H1 (cell line): ENCODE measurements at regions not wholly inside any gene's neighbourhood (a gene's known extent, or its start where the extent isn't known, plus 50 kb on each side); places are given as distances from the start of the nearest gene placed in this dataset.

ENCODE experiments used
- CTCF ChIA-PET: fragments of 300-600 bp; sonication (Branson Sonifier 250); formaldehyde crosslinking; loops from one replicate; lab custom pipeline; 2021; ENCODE audit not compliant: partially characterized antibody; lab: Charles Lee
- POLR2A ChIA-PET: fragments of 300-600 bp; sonication (Branson Sonifier 250); formaldehyde crosslinking; loops from one replicate; lab custom pipeline; 2021; ENCODE audit warnings: inconsistent platforms; ENCODE audit not compliant: partially characterized antibody; lab: Charles Lee
- DNase-seq, 2 experiments: peaks; one replicate each; pipeline versions ENCODE4 v3.0.0 to v3.0.0-alpha.2; 2010 to 2022; ENCODE audit warnings: low spot score in 2 of 2, low read depth in 1 of 2, mixed read lengths in 1 of 2
- FAIRE-seq: peaks from 2 replicates; lab custom pipeline; 2011; peaks lifted over from hg19 to GRCh38; lab: Jason Lieb, UNC
- H2AFZ ChIP-seq: 2 replicates; pipeline ENCODE4 v1.8.1; 2012; ENCODE audit warnings: low read length, inconsistent platforms
- H2AK5ac ChIP-seq: 2 replicates; pipeline ENCODE4 v1.6.1; 2013; ENCODE audit warnings: low read depth, low read length
- H2BK120ac ChIP-seq: replicated peaks from 2 replicates; pipeline ENCODE3; 2013; ENCODE audit warnings: low read depth, low read length, inconsistent platforms
- H2BK12ac ChIP-seq: 2 replicates; pipeline ENCODE4 v1.6.1; 2013; ENCODE audit warnings: low read depth, low read length
- H2BK15ac ChIP-seq: 2 replicates; pipeline ENCODE4 v1.6.1; 2013; ENCODE audit warnings: low read length
- H2BK20ac ChIP-seq: 2 replicates; pipeline ENCODE4 v1.6.1; 2013; ENCODE audit warnings: low read length
- H2BK5ac ChIP-seq: 2 replicates; pipeline ENCODE4 v1.6.1; 2013; ENCODE audit warnings: low read depth, low read length
- H3K14ac ChIP-seq: 2 replicates; pipeline ENCODE4 v1.6.1; 2013; ENCODE audit warnings: inconsistent platforms; ENCODE audit not compliant: insufficient read length
- H3K18ac ChIP-seq: 2 replicates; pipeline ENCODE4 v1.6.1; 2013; ENCODE audit warnings: low read length; ENCODE audit errors: extremely low read depth
- H3K23ac ChIP-seq: 2 replicates; pipeline ENCODE4 v1.6.1; 2013; ENCODE audit warnings: inconsistent platforms; ENCODE audit not compliant: insufficient read length
- H3K23me2 ChIP-seq: 2 replicates; pipeline ENCODE4 v1.6.1; 2013; ENCODE audit warnings: low read depth, low read length
- H3K27ac ChIP-seq: 2 replicates; pipeline ENCODE4 v1.6.1; 2011; ENCODE audit warnings: low read depth, low read length, inconsistent platforms
- H3K27me3 ChIP-seq, 4 experiments: replicated peaks in 1 of 4; 1 replicate in 1 of 4; 2 replicates in 3 of 4; pipeline versions ENCODE4 v1.6.1 to v1.8.1; 2011 to 2013; ENCODE audit warnings: low read length in 3 of 4, mild to moderate bottlenecking in 3 of 4, inconsistent platforms in 2 of 4, mixed read lengths in 2 of 4, moderate library complexity in 1 of 4; ENCODE audit not compliant: control insufficient read depth in 3 of 4, insufficient read depth in 3 of 4; ENCODE audit errors: extremely low read depth in 1 of 4
- H3K36me3 ChIP-seq, 4 experiments: 2 replicates each; pipeline versions ENCODE4 v1.6.1 to v1.8.1; 2011 to 2013; ENCODE audit warnings: mild to moderate bottlenecking in 4 of 4, low read length in 3 of 4, moderate library complexity in 2 of 4, control low read depth in 1 of 4, inconsistent platforms in 1 of 4; ENCODE audit not compliant: insufficient read depth in 4 of 4, control insufficient read depth in 2 of 4
- H3K4ac ChIP-seq: replicated peaks from 2 replicates; pipeline ENCODE3; 2013; ENCODE audit warnings: low read length, low read depth, mixed read lengths, inconsistent platforms; ENCODE audit not compliant: insufficient read length
- H3K4me1 ChIP-seq, 4 experiments: replicated peaks in 1 of 4; 1 replicate in 1 of 4; 2 replicates in 3 of 4; pipeline versions ENCODE4 v1.6.1 to v1.8.1; 2011 to 2013; ENCODE audit warnings: low read length in 3 of 4, inconsistent platforms in 2 of 4, mixed read lengths in 1 of 4; ENCODE audit not compliant: insufficient read depth in 4 of 4, control insufficient read depth in 3 of 4
- H3K4me2 ChIP-seq, 2 experiments: 2 replicates each; pipeline versions ENCODE4 v1.6.1 to v1.8.1; 2011 to 2013; ENCODE audit warnings: low read depth in 2 of 2, low read length in 2 of 2, control low read depth in 1 of 2, inconsistent platforms in 1 of 2, mild to moderate bottlenecking in 1 of 2; ENCODE audit not compliant: insufficient read depth in 1 of 2
- H3K4me3 ChIP-seq, 4 experiments: fragments of 200-600, 300-600 bp in 1 of 4; sonication (generic), shearing (Covaris generic), sonication (Bioruptor Twin) in 1 of 4; 2 replicates each; pipeline versions ENCODE4 v1.5.1 to v1.8.1; 2011 to 2016; ENCODE audit warnings: low read length in 4 of 4, low read depth in 3 of 4, control low read depth in 2 of 4, inconsistent platforms in 2 of 4, mild to moderate bottlenecking in 2 of 4, mixed read lengths in 1 of 4, moderate library complexity in 1 of 4; ENCODE audit not compliant: insufficient read depth in 2 of 4; ENCODE audit errors: extremely low read depth in 1 of 4
- H3K56ac ChIP-seq: replicated peaks from 2 replicates; pipeline ENCODE3; 2013; ENCODE audit warnings: low read depth, mild to moderate bottlenecking, mixed read lengths, low read length, inconsistent platforms; ENCODE audit not compliant: insufficient read length
- H3K79me1 ChIP-seq: 2 replicates; pipeline ENCODE4 v1.6.1; 2013; ENCODE audit warnings: low read depth, low read length, control low read depth
- H3K79me2 ChIP-seq, 2 experiments: 2 replicates each; pipeline versions ENCODE4 v1.6.1 to v1.8.1; 2012 to 2013; ENCODE audit warnings: low read length in 2 of 2, mild to moderate bottlenecking in 2 of 2, inconsistent platforms in 1 of 2; ENCODE audit not compliant: insufficient read depth in 2 of 2, control insufficient read depth in 1 of 2
- H3K9ac ChIP-seq, 4 experiments: replicated peaks in 1 of 4; 1 replicate in 1 of 4; 2 replicates in 3 of 4; pipeline versions ENCODE4 v1.6.1 to v1.8.1; 2011 to 2013; ENCODE audit warnings: low read depth in 3 of 4, low read length in 3 of 4, control low read depth in 2 of 4, mild to moderate bottlenecking in 2 of 4, moderate library complexity in 2 of 4, inconsistent platforms in 1 of 4; ENCODE audit errors: extremely low read depth in 1 of 4
- H3K9me3 ChIP-seq, 2 experiments: 2 replicates each; pipeline versions ENCODE4 v1.6.1 to v1.8.1; 2012 to 2013; ENCODE audit warnings: mild to moderate bottlenecking in 2 of 2, moderate library complexity in 2 of 2, control low read depth in 1 of 2, inconsistent platforms in 1 of 2, low read depth in 1 of 2, low read length in 1 of 2, mixed read lengths in 1 of 2; ENCODE audit not compliant: insufficient read depth in 2 of 2
- H4K20me1 ChIP-seq, 2 experiments: replicated peaks in 1 of 2; 2 replicates each; pipeline versions ENCODE3 to v1.8.1; 2011 to 2013; ENCODE audit warnings: inconsistent platforms in 2 of 2, low read length in 2 of 2, mild to moderate bottlenecking in 1 of 2; ENCODE audit not compliant: insufficient read depth in 2 of 2, control insufficient read depth in 1 of 2
- H4K5ac ChIP-seq: 2 replicates; pipeline ENCODE4 v1.6.1; 2013; ENCODE audit warnings: low read length, low read depth, mixed read lengths, inconsistent platforms; ENCODE audit not compliant: insufficient read length
- H4K8ac ChIP-seq: 2 replicates; pipeline ENCODE4 v1.8.0; 2013; ENCODE audit warnings: mild to moderate bottlenecking, moderate library complexity, low read length, inconsistent platforms; ENCODE audit not compliant: insufficient read depth; ENCODE audit errors: extremely low read depth
- H4K91ac ChIP-seq: replicated peaks from 2 replicates; pipeline ENCODE3; 2013; ENCODE audit warnings: low read length, mixed read lengths, inconsistent platforms; ENCODE audit not compliant: insufficient read length
- CBX8 ChIP-seq: fragments of 300-800, 300-1000 bp; sonication (generic); IDR thresholded peaks from 2 replicates; pipeline ENCODE4 v1.7.1; 2016; ENCODE audit warnings: low read depth, low read length, borderline replicate concordance
- CHD2 ChIP-seq: IDR thresholded peaks from 2 replicates; pipeline ENCODE4 v1.6.1; 2012; ENCODE audit warnings: low read length, improper control_type of control experiment
- CTBP2 ChIP-seq: IDR thresholded peaks from 2 replicates; pipeline ENCODE4 v1.7.0; 2011; ENCODE audit warnings: borderline replicate concordance, mild to moderate bottlenecking, moderate library complexity, mixed read lengths, low read length; ENCODE audit not compliant: insufficient read depth, insufficient read length
- EGR1 ChIP-seq: IDR thresholded peaks from 2 replicates; pipeline ENCODE4 v1.6.1; 2011; ENCODE audit warnings: low read depth, low read length, borderline replicate concordance
- EP300 ChIP-seq, 2 experiments: IDR thresholded peaks; 1 replicate in 1 of 2; 2 replicates in 1 of 2; pipeline ENCODE4 v1.6.1; 2011 to 2012; ENCODE audit warnings: low read depth in 2 of 2, low read length in 2 of 2, mild to moderate bottlenecking in 2 of 2, borderline replicate concordance in 1 of 2, inconsistent platforms in 1 of 2, moderate library complexity in 1 of 2
- JUN ChIP-seq: IDR thresholded peaks from 2 replicates; pipeline ENCODE4 v1.6.1; 2011; ENCODE audit warnings: low read depth, mild to moderate bottlenecking, improper control_type of control experiment, low read length
- MAFK ChIP-seq: IDR thresholded peaks from 2 replicates; pipeline ENCODE4 v1.6.1; 2012; ENCODE audit warnings: low read depth, mild to moderate bottlenecking, improper control_type of control experiment, low read length
- POLR2A ChIP-seq, 2 experiments: IDR thresholded peaks; 1 replicate in 1 of 2; 2 replicates in 1 of 2; pipeline ENCODE4 v1.6.1; 2011; ENCODE audit warnings: low read depth in 2 of 2, low read length in 2 of 2, mild to moderate bottlenecking in 2 of 2; ENCODE audit errors: control extremely low read depth in 1 of 2
- RFX5 ChIP-seq: IDR thresholded peaks from 2 replicates; pipeline ENCODE4 v1.6.1; 2011; ENCODE audit warnings: low read depth, low read length, improper control_type of control experiment, borderline replicate concordance
- SIX5 ChIP-seq: IDR thresholded peaks from 2 replicates; pipeline ENCODE4 v1.6.1; 2011; ENCODE audit warnings: mild to moderate bottlenecking, low read depth, low read length
- ZNF274 ChIP-seq: IDR thresholded peaks from 2 replicates; pipeline ENCODE4 v1.7.0; 2012; ENCODE audit warnings: low read length, borderline replicate concordance; ENCODE audit errors: extremely low read depth
- WGBS, 2 experiments: shearing (Covaris generic) in 1 of 2; methylation state at CpG; one replicate each; pipeline versions ENCODE4 v1.1.6 to v1.1.7; 2013 to 2015; ENCODE audit warnings: low lambda C conversion rate in 2 of 2, mixed read lengths in 2 of 2, inconsistent platforms in 1 of 2, low coverage in 1 of 2, missing lambda C conversion rate in 1 of 2; ENCODE audit not compliant: insufficient replicate concordance in 2 of 2, insufficient coverage in 1 of 2, insufficient read length in 1 of 2; ENCODE audit errors: extremely low coverage in 1 of 2, missing lambda C conversion rate in 1 of 2; 5-methylcytosine and 5-hydroxymethylcytosine counted together
- TF ChIP-seq, protein P1 (sequence below): IDR thresholded peaks from 2 replicates; pipeline ENCODE4 v1.6.1; 2012; ENCODE audit warnings: low read length, inconsistent platforms

DNA sequence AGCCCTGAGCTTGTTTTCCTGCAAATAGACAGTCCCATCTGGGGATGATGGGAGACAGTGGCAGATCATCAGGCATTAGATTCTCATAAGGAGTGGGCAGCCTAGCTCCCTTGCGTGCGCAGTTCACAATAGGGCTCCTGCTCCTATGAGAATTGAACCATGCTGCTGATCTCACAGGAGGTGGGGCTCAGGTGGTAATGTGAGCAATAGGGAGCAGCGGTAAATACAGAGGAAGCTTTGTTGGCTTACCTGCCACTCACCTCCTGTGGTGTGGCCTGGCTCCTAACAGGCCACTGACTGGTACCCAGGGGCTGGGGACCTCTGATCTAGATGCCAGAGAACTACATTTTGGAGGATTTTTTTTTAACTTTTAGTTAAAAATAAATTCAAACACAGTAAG lies 434.8 kb upstream of the MKI67 start:
- Histone ChIP-seq H3K4ac (no peak overlapping the region), H3K27ac (no peak overlapping the region), H2BK120ac (no peak overlapping the region), H3K4me1 (peaks cover 0 to 3% (median 2%) of the 10 kb centered on the region in 4 experiments; a peak in 2 of 7 replicates), H4K8ac (no peak overlapping the region), H2BK5ac (no peak overlapping the region), H3K79me2 (no peaks in the 10 kb centered on the region), H3K4me3 (no peak overlapping the region), H3K9me3 (peaks cover 17 to 21% of the 10 kb centered on the region in 2 experiments), H3K23ac (no peak overlapping the region), H2AK5ac (no peak overlapping the region), H2AFZ (no peak overlapping the region), H3K36me3 (no peaks in the 10 kb centered on the region; a peak in 1 of 8 replicates), H3K79me1 (no peaks in the 10 kb centered on the region), H2BK12ac (no peak overlapping the region), H3K27me3 (no peaks in the 10 kb centered on the region), H3K56ac (no peak overlapping the region), H3K4me2 (no peak overlapping the region), H3K18ac (no peak overlapping the region), H3K14ac (no peak overlapping the region), H2BK20ac (no peak overlapping the region), H4K5ac (no peak overlapping the region), H2BK15ac (no peak overlapping the region), H4K91ac (no peak overlapping the region), H3K23me2 (no peaks in the 10 kb centered on the region; the same call in 1 of the 2 replicates), H3K9ac (no peak overlapping the region), H4K20me1 (no peaks in the 10 kb centered on the region)
- FAIRE-seq (no peak), DNase-seq (peak in 1 of 2 experiments; percentile 7)
- ChIA-PET CTCF (no interaction called here), POLR2A (no interaction called here)
- WGBS, 2 experiments = 82% methylated on average over 3 of the region's 3 CpGs; no CpG with 5 or more reads in 1 of the 2 experiments
- TF ChIP-seq, protein P1, sequence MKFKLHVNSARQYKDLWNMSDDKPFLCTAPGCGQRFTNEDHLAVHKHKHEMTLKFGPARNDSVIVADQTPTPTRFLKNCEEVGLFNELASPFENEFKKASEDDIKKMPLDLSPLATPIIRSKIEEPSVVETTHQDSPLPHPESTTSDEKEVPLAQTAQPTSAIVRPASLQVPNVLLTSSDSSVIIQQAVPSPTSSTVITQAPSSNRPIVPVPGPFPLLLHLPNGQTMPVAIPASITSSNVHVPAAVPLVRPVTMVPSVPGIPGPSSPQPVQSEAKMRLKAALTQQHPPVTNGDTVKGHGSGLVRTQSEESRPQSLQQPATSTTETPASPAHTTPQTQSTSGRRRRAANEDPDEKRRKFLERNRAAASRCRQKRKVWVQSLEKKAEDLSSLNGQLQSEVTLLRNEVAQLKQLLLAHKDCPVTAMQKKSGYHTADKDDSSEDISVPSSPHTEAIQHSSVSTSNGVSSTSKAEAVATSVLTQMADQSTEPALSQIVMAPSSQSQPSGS = no peak
- no peak for TF ChIP-seq SIX5
- TF ChIP-seq ZNF274 = no peak
- TF ChIP-seq POLR2A (IDR thresholded peaks at IDR 0.05; ENCODE audit: control extremely low read depth in 1 of 2, low read depth in 2 of 2, low read length in 2 of 2) = no peak
- TF ChIP-seq EP300 (IDR thresholded peaks at IDR 0.05; ENCODE audit: borderline replicate concordance in 1 of 2, low read depth in 2 of 2, low read length in 2 of 2) = no peak
- TF ChIP-seq CBX8 = no peak
- no peak for TF ChIP-seq MAFK
- no peak for TF ChIP-seq CHD2
- TF ChIP-seq EGR1 = no peak
- no peak for TF ChIP-seq JUN
- no peak for TF ChIP-seq CTBP2
- no peak for TF ChIP-seq RFX5
